SU-DHL-6 (cell line): ENCODE measurements at regions not wholly inside any gene's neighbourhood (a gene's known extent, or its start where the extent isn't known, plus 50 kb on each side); places are given as distances from the start of the nearest gene placed in this dataset.

ENCODE experiments used
- H2AFZ ChIP-seq: fragments of 200-600 bp; sonication (generic); 2 replicates; pipeline ENCODE4 v1.6.1; 2014; ENCODE audit warnings: low read depth, mild to moderate bottlenecking, moderate library complexity, mixed read lengths, antibody characterized with exemption, low read length; ENCODE audit not compliant: severe bottlenecking
- H3F3A ChIP-seq: fragments of 200-600 bp; shearing (Covaris generic); 2 replicates; pipeline ENCODE4 v1.6.0; 2016; ENCODE audit warnings: antibody characterized with exemption, mild to moderate bottlenecking; ENCODE audit not compliant: insufficient read depth
- H3K27ac ChIP-seq: fragments of 200-600 bp; sonication (generic); 2 replicates; pipeline ENCODE4 v1.5.1; 2016; ENCODE audit warnings: low read depth, mild to moderate bottlenecking, low read length, moderate library complexity, mixed read lengths
- H3K27me3 ChIP-seq: fragments of 200-600 bp; sonication (generic), shearing (Covaris generic); 2 replicates; pipeline ENCODE4 v1.6.0; 2014; ENCODE audit warnings: mild to moderate bottlenecking, low read length
- H3K36me3 ChIP-seq: fragments of 200-600 bp; sonication (generic); 2 replicates; pipeline ENCODE4 v1.6.1; 2014; ENCODE audit warnings: mild to moderate bottlenecking, low read length, mixed read lengths
- H3K4me2 ChIP-seq: fragments of 300-600, 200-600 bp; shearing (Covaris generic), sonication (generic); 2 replicates; pipeline ENCODE4 v1.6.0; 2014; ENCODE audit warnings: low read length, low read depth, mild to moderate bottlenecking; ENCODE audit not compliant: poor library complexity, severe bottlenecking
- H3K4me3 ChIP-seq: fragments of 200-600 bp; sonication (generic); 2 replicates; pipeline ENCODE4 v1.5.1; 2014; ENCODE audit warnings: antibody characterized with exemption, low read length, mild to moderate bottlenecking, mixed read lengths; ENCODE audit not compliant: insufficient read depth, poor library complexity, severe bottlenecking
- H3K79me2 ChIP-seq: fragments of 200-600 bp; sonication (generic); 2 replicates; pipeline ENCODE4 v1.6.1; 2014; ENCODE audit warnings: mild to moderate bottlenecking, low read length, moderate library complexity; ENCODE audit not compliant: insufficient read depth
- H3K9ac ChIP-seq: fragments of 200-600 bp; sonication (generic); 2 replicates; pipeline ENCODE4 v1.7.0; 2014; ENCODE audit warnings: mild to moderate bottlenecking, low read length
- H3K9me2 ChIP-seq: fragments of 200-600 bp; sonication (generic); replicated peaks from 2 replicates; pipeline ENCODE4 v1.6.1; 2014; ENCODE audit warnings: low read length; ENCODE audit not compliant: insufficient read depth
- H3K9me3 ChIP-seq: fragments of 200-600 bp; sonication (generic); 2 replicates; pipeline ENCODE4 v1.6.1; 2014; ENCODE audit warnings: low read length, mixed read lengths; ENCODE audit not compliant: insufficient read depth
- H4K20me1 ChIP-seq: fragments of 200-600 bp; sonication (generic); 2 replicates; pipeline ENCODE4 v1.6.1; 2014; ENCODE audit warnings: low read depth, mild to moderate bottlenecking, antibody characterized with exemption, low read length, moderate library complexity, mixed read lengths
- CTCF ChIP-seq: fragments of 200-600 bp; sonication (generic); IDR thresholded peaks from one replicate; pipeline ENCODE4 v1.5.1; 2017; ENCODE audit warnings: antibody characterized with exemption, mild to moderate bottlenecking, low read length, moderate library complexity; ENCODE audit not compliant: insufficient read depth, poor library complexity, severe bottlenecking
- EZH2phosphoT487 ChIP-seq: fragments of 200-600 bp; sonication (generic), shearing (Covaris generic); conservative IDR thresholded peaks from 2 replicates; pipeline ENCODE4 v1.6.1; 2018; ENCODE audit warnings: mild to moderate bottlenecking, antibody characterized with exemption, low read length, moderate library complexity, mixed read lengths

- H3K4me2 ChIP-seq: no peak overlapping the region
- H3K79me2 ChIP-seq: no peaks in the 10 kb centered on the region
- H4K20me1 ChIP-seq: no peaks in the 10 kb centered on the region
- H3K27ac ChIP-seq: no peak overlapping the region
- H2AFZ ChIP-seq: no peak overlapping the region
- no peaks in the 10 kb centered on the region for H3K36me3 ChIP-seq
- 0 out of 2 replicates have a peak, but pooled peaks cover 7% of the 10 kb centered on the region for H3K9me3 ChIP-seq
- no peak for TF ChIP-seq EZH2phosphoT487
- no peak for TF ChIP-seq CTCF
- no peak overlapping the region for H3K9ac ChIP-seq
- no peak overlapping the region for H3K4me3 ChIP-seq
- H3F3A ChIP-seq: no peaks in the 10 kb centered on the region
- no peaks in the 10 kb centered on the region for H3K9me2 ChIP-seq
- no peaks in the 10 kb centered on the region for H3K27me3 ChIP-seq
These were observed 106.4 kb downstream of the RHOU start for GRCh38 chr1:228841632-228842031.

GRCh38 chr1:228842094-228842775 is 107.0 kb downstream of the RHOU start:
- Histone ChIP-seq H3K4me2 (no peak overlapping the region), H3F3A (no peaks in the 10 kb centered on the region), H3K9me2 (no peaks in the 10 kb centered on the region), H3K79me2 (no peaks in the 10 kb centered on the region), H3K9ac (no peak overlapping the region), H3K27me3 (no peaks in the 10 kb centered on the region), H3K36me3 (no peaks in the 10 kb centered on the region), H3K9me3 (0 out of 2 replicates have a peak, but pooled peaks cover 7% of the 10 kb centered on the region), H3K4me3 (no peak overlapping the region), H3K27ac (no peak overlapping the region), H4K20me1 (no peaks in the 10 kb centered on the region), H2AFZ (no peak overlapping the region)
- TF ChIP-seq EZH2phosphoT487 (no peak), CTCF (no peak)

GRCh38 chr1:228845101-228845500 is 109.8 kb downstream of the RHOU start:
- no peak for TF ChIP-seq EZH2phosphoT487
- no peak for TF ChIP-seq CTCF

More at GRCh38 chr1:228845101-228845500, 109.8 kb downstream of the RHOU start:
- Histone ChIP-seq H3K4me3 (no peak overlapping the region), H3K27ac (no peak overlapping the region), H4K20me1 (no peaks in the 10 kb centered on the region), H3K9ac (no peak overlapping the region), H3K4me2 (no peak overlapping the region), H3K79me2 (no peaks in the 10 kb centered on the region), H3K27me3 (no peaks in the 10 kb centered on the region), H2AFZ (no peak overlapping the region), H3F3A (no peaks in the 10 kb centered on the region), H3K9me3 (0 out of 2 replicates have a peak, but pooled peaks cover 7% of the 10 kb centered on the region), H3K36me3 (no peaks in the 10 kb centered on the region), H3K9me2 (no peaks in the 10 kb centered on the region)
